ENCODE measurements at regions not wholly inside any gene's neighbourhood (a gene's known extent, or its start where the extent isn't known, plus 50 kb on each side); places are given as distances from the start of the nearest gene placed in this dataset.
"Not testable (repeated sequence)": the region's sequence is repeated elsewhere in the genome, so short reads cannot be mapped to it uniquely, and the experiment has no call there.

GRCh38 chrY:8004196-8004595 is 1092.6 kb upstream of the AMELY start:
- TF ChIP-seq POLR2AphosphoS5 (IDR thresholded peaks at IDR 0.05) (no peak), POLR2A (IDR thresholded peaks at IDR 0.05) (no peak), EP300 (IDR thresholded peaks at IDR 0.05) (no peak)
- TF ChIP-seq, protein P1, sequence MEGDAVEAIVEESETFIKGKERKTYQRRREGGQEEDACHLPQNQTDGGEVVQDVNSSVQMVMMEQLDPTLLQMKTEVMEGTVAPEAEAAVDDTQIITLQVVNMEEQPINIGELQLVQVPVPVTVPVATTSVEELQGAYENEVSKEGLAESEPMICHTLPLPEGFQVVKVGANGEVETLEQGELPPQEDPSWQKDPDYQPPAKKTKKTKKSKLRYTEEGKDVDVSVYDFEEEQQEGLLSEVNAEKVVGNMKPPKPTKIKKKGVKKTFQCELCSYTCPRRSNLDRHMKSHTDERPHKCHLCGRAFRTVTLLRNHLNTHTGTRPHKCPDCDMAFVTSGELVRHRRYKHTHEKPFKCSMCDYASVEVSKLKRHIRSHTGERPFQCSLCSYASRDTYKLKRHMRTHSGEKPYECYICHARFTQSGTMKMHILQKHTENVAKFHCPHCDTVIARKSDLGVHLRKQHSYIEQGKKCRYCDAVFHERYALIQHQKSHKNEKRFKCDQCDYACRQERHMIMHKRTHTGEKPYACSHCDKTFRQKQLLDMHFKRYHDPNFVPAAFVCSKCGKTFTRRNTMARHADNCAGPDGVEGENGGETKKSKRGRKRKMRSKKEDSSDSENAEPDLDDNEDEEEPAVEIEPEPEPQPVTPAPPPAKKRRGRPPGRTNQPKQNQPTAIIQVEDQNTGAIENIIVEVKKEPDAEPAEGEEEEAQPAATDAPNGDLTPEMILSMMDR (IDR thresholded peaks at IDR 0.05), result no peak
- ATAC-seq (ENCODE audit: low FRiP score in 2 of 2) (no peak), DNase-seq (no peak)
- Histone ChIP-seq H3K36me3 (no peaks in the 10 kb centered on the region), H3K9me3 (no peaks in the 10 kb centered on the region), H3K27me3 (no peaks in the 10 kb centered on the region), H3K4me3 (no peak overlapping the region), H3K4me1 (no peaks in the 10 kb centered on the region), H3K27ac (no peak overlapping the region)
- WGBS, 2 donors, result 85% methylated on average over 3 of the region's 3 CpGs; no CpG with 5 or more reads in 1 of the 2 donors

DNA sequence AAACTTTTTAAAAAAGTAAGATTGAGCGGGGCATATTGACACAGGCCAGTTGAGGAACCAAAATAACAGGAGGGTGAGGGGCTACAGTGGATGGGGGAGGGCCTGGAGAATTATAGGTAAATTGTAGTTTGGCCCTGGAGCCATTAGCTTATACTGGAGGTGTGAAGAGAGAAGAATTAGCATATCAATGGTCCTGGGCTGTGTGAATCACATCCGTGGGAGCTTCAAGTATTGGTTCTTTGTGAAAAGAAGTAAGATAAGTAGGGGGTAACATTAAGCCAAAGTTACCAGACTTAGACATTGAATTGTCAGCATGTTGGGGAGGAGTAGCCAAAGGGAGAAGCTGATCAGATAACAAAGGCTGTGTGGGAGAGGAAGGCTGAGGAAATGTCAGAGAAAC is 1085.2 kb upstream of the AMELY start:
- Histone ChIP-seq H3K4me1 (no peaks in the 10 kb centered on the region), H3K9me3 (no peaks in the 10 kb centered on the region), H3K4me3 (no peak overlapping the region), H3K36me3 (no peaks in the 10 kb centered on the region), H3K27me3 (no peaks in the 10 kb centered on the region), H3K27ac (no peak overlapping the region)
- ATAC-seq (ENCODE audit: low FRiP score in 2 of 2), result no peak
- TF ChIP-seq, protein P1 (IDR thresholded peaks at IDR 0.05), result no peak
- TF ChIP-seq POLR2AphosphoS5 (IDR thresholded peaks at IDR 0.05) (no peak), POLR2A (IDR thresholded peaks at IDR 0.05) (no peak), EP300 (IDR thresholded peaks at IDR 0.05) (no peak)
- 34% methylated on average over 2 of the region's 2 CpGs; no CpG with 5 or more reads in 1 of the 2 donors for WGBS, 2 donors
- no peak for DNase-seq

DNA sequence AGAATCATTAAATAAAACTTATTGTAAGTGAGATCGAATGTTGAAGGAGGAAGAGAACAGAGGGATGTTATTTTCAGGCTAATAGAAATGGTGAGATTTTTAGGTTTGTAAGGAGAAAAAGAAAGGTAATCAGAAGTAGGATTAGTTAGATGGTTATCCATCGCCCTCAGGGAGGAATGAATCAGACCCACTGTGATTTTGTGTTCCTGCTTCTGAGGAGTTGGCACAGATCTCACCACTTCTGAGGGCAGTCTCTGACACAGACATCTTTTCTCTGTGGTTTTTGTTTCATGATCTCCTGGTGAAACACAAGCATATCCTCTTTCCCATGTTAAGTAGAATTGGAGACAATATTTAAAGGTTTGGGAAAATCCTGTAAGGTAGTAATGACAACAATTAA is 1083.2 kb upstream of the AMELY start:
- H3K9me3 ChIP-seq; H3K4me1 ChIP-seq; H3K27ac ChIP-seq; DNase-seq; H3K4me3 ChIP-seq; H3K36me3 ChIP-seq; ATAC-seq (ENCODE audit: low FRiP score in 2 of 2); H3K27me3 ChIP-seq: not testable (repeated sequence)
- WGBS, 2 donors, result 72% methylated on average over 2 of the region's 2 CpGs; no CpG with 5 or more reads in 1 of the 2 donors

- H3K9me3 ChIP-seq, result no peaks in the 10 kb centered on the region
- TF ChIP-seq, protein P1 (IDR thresholded peaks at IDR 0.05), result no peak
- TF ChIP-seq POLR2A (IDR thresholded peaks at IDR 0.05), result no peak
- TF ChIP-seq EP300 (IDR thresholded peaks at IDR 0.05), result no peak
- no peak for TF ChIP-seq POLR2AphosphoS5 (IDR thresholded peaks at IDR 0.05)
- no peak for ATAC-seq (ENCODE audit: low FRiP score in 2 of 2)
- no peak for DNase-seq
- no peak overlapping the region for H3K27ac ChIP-seq
- no peaks in the 10 kb centered on the region for H3K36me3 ChIP-seq
- H3K27me3 ChIP-seq, result no peaks in the 10 kb centered on the region
- H3K4me1 ChIP-seq, result no peaks in the 10 kb centered on the region
- no peak overlapping the region for H3K4me3 ChIP-seq
- 40% methylated on average over 1 of the region's 1 CpG; no CpG with 5 or more reads in 1 of the 2 donors for WGBS, 2 donors
These were observed 1068.2 kb upstream of the AMELY start for GRCh38 chrY:7979770-7980169.

DNA sequence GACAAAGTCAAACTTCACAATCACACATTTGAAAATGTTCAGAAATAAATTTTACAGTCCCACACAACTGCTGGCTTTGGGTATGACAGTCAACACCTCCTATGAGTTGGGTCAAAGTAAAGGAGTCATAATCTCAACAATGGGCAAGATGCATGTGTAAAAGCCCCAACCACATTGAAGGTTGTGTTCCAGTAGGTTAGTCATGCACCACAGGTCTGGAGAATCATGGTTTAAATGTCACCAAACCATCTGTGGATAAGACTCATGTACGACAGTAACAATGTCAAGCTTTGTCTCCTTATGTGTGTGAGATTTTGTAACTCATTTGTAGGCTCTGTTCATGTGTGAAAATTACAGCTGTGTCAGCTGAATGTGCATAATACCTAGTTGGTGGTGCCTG is 1065.7 kb upstream of the AMELY start:
- Histone ChIP-seq H3K4me1 (no peaks in the 10 kb centered on the region), H3K9me3 (no peaks in the 10 kb centered on the region), H3K27ac (no peak overlapping the region), H3K27me3 (no peaks in the 10 kb centered on the region), H3K36me3 (no peaks in the 10 kb centered on the region), H3K4me3 (no peak overlapping the region)
- 83% methylated on average over 1 of the region's 1 CpG; no CpG with 5 or more reads in 1 of the 2 donors for WGBS, 2 donors
- TF ChIP-seq EP300 (IDR thresholded peaks at IDR 0.05) (no peak), POLR2AphosphoS5 (IDR thresholded peaks at IDR 0.05) (no peak), POLR2A (IDR thresholded peaks at IDR 0.05) (no peak)
- TF ChIP-seq, protein P1 (IDR thresholded peaks at IDR 0.05), result no peak
- no peak for DNase-seq
- no peak for ATAC-seq (ENCODE audit: low FRiP score in 2 of 2)

All from upper lobe of left lung (tissue), 6 donors.